Skeletal muscle cell (primary cell): ENCODE measurements at regions not wholly inside any gene's neighbourhood (a gene's known extent, or its start where the extent isn't known, plus 50 kb on each side); places are given as distances from the start of the nearest gene placed in this dataset.
"Not testable (repeated sequence)": the region's sequence is repeated elsewhere in the genome, so short reads cannot be mapped to it uniquely, and the experiment has no call there.

Source experiments
- DNase-seq: peaks from one replicate; pipeline ENCODE4 v3.0.0-alpha.2; 2010; ENCODE audit warnings: low read depth
- H3K4me3 ChIP-seq: 2 replicates; pipeline ENCODE4 v1.5.1; 2011; ENCODE audit warnings: low read depth, mild to moderate bottlenecking, control low read depth, low read length, moderate library complexity

- no peak for DNase-seq
- H3K4me3 ChIP-seq, result no peak overlapping the region
Measured at GRCh38 chr4:37555322-37555721, 130.9 kb downstream of the RELL1 start.

GRCh38 chr4:37549866-37550265 lies 136.3 kb downstream of the RELL1 start:
- H3K4me3 ChIP-seq, DNase-seq: not testable (repeated sequence)

- peak; percentile 75 for DNase-seq
- H3K4me3 ChIP-seq, result no peak overlapping the region
Measured at GRCh38 chr4:37549041-37549440, 137.1 kb downstream of the RELL1 start.

- no peak overlapping the region for H3K4me3 ChIP-seq
- DNase-seq, result no peak
Measured at GRCh38 chr4:37546586-37546985, 139.6 kb downstream of the RELL1 start.

- DNase-seq, result no peak
Measured at GRCh38 chr4:37542706-37543105, 143.5 kb downstream of the RELL1 start.

GRCh38 chr4:37541956-37542355 lies 144.2 kb downstream of the RELL1 start:
- DNase-seq, result no peak
- H3K4me3 ChIP-seq, result no peak overlapping the region

More at GRCh38 chr4:37542706-37543105, 143.5 kb downstream of the RELL1 start:
- no peak overlapping the region for H3K4me3 ChIP-seq

GRCh38 chr4:37540486-37540885 lies 145.7 kb downstream of the RELL1 start:
- no peak overlapping the region for H3K4me3 ChIP-seq
- DNase-seq, result peak; percentile 10

GRCh38 chr4:37538931-37539330 lies 147.2 kb downstream of the RELL1 start:
- no peak overlapping the region for H3K4me3 ChIP-seq
- DNase-seq, result no peak

GRCh38 chr4:37537484-37537883 lies 148.7 kb downstream of the RELL1 start:
- H3K4me3 ChIP-seq, result no peak overlapping the region
- no peak for DNase-seq

GRCh38 chr4:37535872-37536271 lies 150.3 kb downstream of the RELL1 start:
- no peak overlapping the region for H3K4me3 ChIP-seq
- DNase-seq, result no peak

GRCh38 chr4:37533286-37534033 lies 152.7 kb downstream of the RELL1 start:
- DNase-seq, result no peak
- H3K4me3 ChIP-seq, result no peak overlapping the region

GRCh38 chr4:37531151-37531550 lies 155.0 kb downstream of the RELL1 start:
- no peak for DNase-seq
- H3K4me3 ChIP-seq, result no peak overlapping the region

- DNase-seq, result no peak
- H3K4me3 ChIP-seq, result no peak overlapping the region
Measured at GRCh38 chr4:37530451-37530850, 155.7 kb downstream of the RELL1 start.

- DNase-seq, result no peak
- H3K4me3 ChIP-seq, result no peak overlapping the region
Measured at GRCh38 chr4:37528166-37528885, 157.8 kb downstream of the RELL1 start.

GRCh38 chr4:37524267-37524666 lies 161.9 kb downstream of the RELL1 start:
- no peak overlapping the region for H3K4me3 ChIP-seq
- DNase-seq, result no peak

- no peak for DNase-seq
- no peak overlapping the region for H3K4me3 ChIP-seq
Measured at GRCh38 chr4:37522996-37523395, 163.2 kb downstream of the RELL1 start.

- no peak for DNase-seq
Measured at GRCh38 chr4:37517326-37517725, 168.8 kb downstream of the RELL1 start.

GRCh38 chr4:37516057-37516775 lies 170.0 kb downstream of the RELL1 start:
- no peak for DNase-seq
- H3K4me3 ChIP-seq, result no peak overlapping the region

More at GRCh38 chr4:37517326-37517725, 168.8 kb downstream of the RELL1 start:
- no peak overlapping the region for H3K4me3 ChIP-seq

- no peak for DNase-seq
- no peak overlapping the region for H3K4me3 ChIP-seq
Measured at GRCh38 chr4:37510626-37511025, 175.6 kb downstream of the RELL1 start.

- DNase-seq, result no peak
- H3K4me3 ChIP-seq, result no peak overlapping the region
Measured at GRCh38 chr4:37503261-37503660, 182.9 kb downstream of the RELL1 start.
